OCI-LY7 (cell line): ENCODE measurements at regions not wholly inside any gene's neighbourhood (a gene's known extent, or its start where the extent isn't known, plus 50 kb on each side); places are given as distances from the start of the nearest gene placed in this dataset.

Experiments used
- CTCF ChIP-seq: fragments of 200-600 bp; sonication (generic); conservative IDR thresholded peaks from 2 replicates; pipeline ENCODE4 v1.5.1; 2014; ENCODE audit warnings: mild to moderate bottlenecking, antibody characterized with exemption, low read length, moderate library complexity, mixed read lengths
- EZH2phosphoT487 ChIP-seq: fragments of 200-600 bp; sonication (generic); IDR thresholded peaks from 2 replicates; pipeline ENCODE4 v1.6.1; 2018; ENCODE audit warnings: low read depth, borderline replicate concordance, mild to moderate bottlenecking, mixed run types, antibody characterized with exemption, low read length, moderate library complexity, mixed read lengths

- TF ChIP-seq EZH2phosphoT487 (no peak), CTCF (no peak)
Observed at GRCh38 chr6:144769142-144769541, 484.0 kb downstream of the UTRN start.
